ENCODE measurements at regions not wholly inside any gene's neighbourhood (a gene's known extent, or its start where the extent isn't known, plus 50 kb on each side); places are given as distances from the start of the nearest gene placed in this dataset.

DNA sequence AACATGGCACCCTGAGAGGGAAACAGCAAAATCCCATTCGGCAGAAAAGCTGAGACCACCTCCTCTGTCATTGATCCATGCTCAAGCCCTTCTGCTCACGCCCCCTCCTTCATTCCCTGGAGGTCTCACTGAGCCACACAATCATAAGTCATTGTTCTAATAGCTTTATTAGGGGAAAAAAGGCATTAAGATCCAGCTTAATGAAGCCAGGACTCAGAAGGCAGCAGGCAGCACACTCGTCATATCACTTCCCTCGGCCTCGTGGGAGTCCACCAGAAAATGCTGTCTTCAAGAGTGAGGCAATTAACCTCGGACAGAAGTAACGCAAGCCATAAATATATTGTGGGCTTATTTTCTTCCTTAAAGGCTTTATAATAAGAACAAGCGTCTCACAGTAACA lies 153.9 kb upstream of the PPP2R3A start:
- H3K36me3 ChIP-seq (replicated peaks in 1 of 2; ENCODE audit: control insufficient read depth in 1 of 2, insufficient read depth in 2 of 2, low read length in 2 of 2) = no peaks in the 10 kb centered on the region
- Mint-ChIP-seq H3K27ac (no peak overlapping the region), H3K36me3 (no peaks in the 10 kb centered on the region), H3K9me3 (peaks cover 0 to 6% (median 2%) of the 10 kb centered on the region in 7 donors), H3K4me3 (no peak overlapping the region), H3K27me3 (ENCODE audit: low read depth in 3 of 3) (peaks cover 0 to 4% (median 2%) of the 10 kb centered on the region in 3 donors), H3K4me1 (no peaks in the 10 kb centered on the region)
- no peak overlapping the region for H3K4me2 ChIP-seq (replicated peaks; ENCODE audit: extremely low read depth, low read length, poor library complexity, severe bottlenecking)
- intact Hi-C loops (cut with micrococcal nuclease) = no loop called here
- no peak overlapping the region for H3K9ac ChIP-seq (ENCODE audit: insufficient read depth, low read length, poor library complexity, severe bottlenecking)
- H3K27me3 ChIP-seq (ENCODE audit: control insufficient read depth in 2 of 2, insufficient read depth in 2 of 2, low read length in 2 of 2) = no peaks in the 10 kb centered on the region
- no peak overlapping the region for H2AFZ ChIP-seq (ENCODE audit: insufficient read depth, low read depth, low read length, poor library complexity, severe bottlenecking)
- no peaks in the 10 kb centered on the region for H3K4me1 ChIP-seq (ENCODE audit: control insufficient read depth in 1 of 2, insufficient read depth in 2 of 2, low read length in 2 of 2)
- 83% methylated on average over 3 of the region's 8 CpGs for WGBS (ENCODE audit: insufficient coverage)
- H3K27ac ChIP-seq (ENCODE audit: low read depth in 1 of 2, low read length in 2 of 2) = no peak overlapping the region
- H3K9me3 ChIP-seq (replicated peaks in 1 of 2; ENCODE audit: control insufficient read depth in 1 of 2, insufficient read depth in 1 of 2, low read length in 2 of 2) = peaks cover 0 to 5% of the 10 kb centered on the region in 2 donors
- no peak overlapping the region for H3K4me3 ChIP-seq (replicated peaks in 1 of 3; ENCODE audit: low read depth in 2 of 3, low read length in 3 of 3)
- TF ChIP-seq, protein P1, sequence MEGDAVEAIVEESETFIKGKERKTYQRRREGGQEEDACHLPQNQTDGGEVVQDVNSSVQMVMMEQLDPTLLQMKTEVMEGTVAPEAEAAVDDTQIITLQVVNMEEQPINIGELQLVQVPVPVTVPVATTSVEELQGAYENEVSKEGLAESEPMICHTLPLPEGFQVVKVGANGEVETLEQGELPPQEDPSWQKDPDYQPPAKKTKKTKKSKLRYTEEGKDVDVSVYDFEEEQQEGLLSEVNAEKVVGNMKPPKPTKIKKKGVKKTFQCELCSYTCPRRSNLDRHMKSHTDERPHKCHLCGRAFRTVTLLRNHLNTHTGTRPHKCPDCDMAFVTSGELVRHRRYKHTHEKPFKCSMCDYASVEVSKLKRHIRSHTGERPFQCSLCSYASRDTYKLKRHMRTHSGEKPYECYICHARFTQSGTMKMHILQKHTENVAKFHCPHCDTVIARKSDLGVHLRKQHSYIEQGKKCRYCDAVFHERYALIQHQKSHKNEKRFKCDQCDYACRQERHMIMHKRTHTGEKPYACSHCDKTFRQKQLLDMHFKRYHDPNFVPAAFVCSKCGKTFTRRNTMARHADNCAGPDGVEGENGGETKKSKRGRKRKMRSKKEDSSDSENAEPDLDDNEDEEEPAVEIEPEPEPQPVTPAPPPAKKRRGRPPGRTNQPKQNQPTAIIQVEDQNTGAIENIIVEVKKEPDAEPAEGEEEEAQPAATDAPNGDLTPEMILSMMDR (IDR thresholded peaks at IDR 0.05) = no peak
- no peaks in the 10 kb centered on the region for H4K20me1 ChIP-seq (ENCODE audit: insufficient read depth, low read length)
- DNase-seq = no peak
- no peaks in the 10 kb centered on the region for H3K79me2 ChIP-seq (ENCODE audit: insufficient read depth, low read length)

DNA sequence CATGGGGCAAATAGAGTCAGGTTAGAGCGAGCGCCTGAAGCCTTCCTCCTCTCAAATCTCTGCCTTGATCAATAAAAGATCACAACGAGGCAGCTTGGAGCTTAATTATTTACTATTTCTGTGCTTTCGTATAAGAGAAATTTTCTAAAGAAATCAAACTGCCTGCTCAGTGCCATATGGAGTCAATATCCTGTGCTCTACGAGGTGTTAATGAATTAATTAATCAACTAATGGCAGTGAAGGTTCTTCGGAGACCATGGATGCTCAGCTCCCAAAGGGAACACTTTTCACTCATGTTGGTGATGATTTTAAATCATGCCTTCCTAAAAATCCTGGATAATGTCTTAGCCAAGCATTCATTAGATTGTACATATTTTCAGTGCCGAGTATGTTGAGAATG lies 153.5 kb upstream of the PPP2R3A start:
- Histone ChIP-seq H3K9ac (ENCODE audit: insufficient read depth, low read length, poor library complexity, severe bottlenecking) (no peak overlapping the region), H3K4me1 (ENCODE audit: control insufficient read depth in 1 of 2, insufficient read depth in 2 of 2, low read length in 2 of 2) (no peaks in the 10 kb centered on the region), H3K4me2 (replicated peaks; ENCODE audit: extremely low read depth, low read length, poor library complexity, severe bottlenecking) (no peak overlapping the region), H3K27ac (ENCODE audit: low read depth in 1 of 2, low read length in 2 of 2) (no peak overlapping the region), H3K27me3 (ENCODE audit: control insufficient read depth in 2 of 2, insufficient read depth in 2 of 2, low read length in 2 of 2) (no peaks in the 10 kb centered on the region), H3K79me2 (ENCODE audit: insufficient read depth, low read length) (no peaks in the 10 kb centered on the region), H2AFZ (ENCODE audit: insufficient read depth, low read depth, low read length, poor library complexity, severe bottlenecking) (no peak overlapping the region), H4K20me1 (ENCODE audit: insufficient read depth, low read length) (no peaks in the 10 kb centered on the region), H3K9me3 (replicated peaks in 1 of 2; ENCODE audit: control insufficient read depth in 1 of 2, insufficient read depth in 1 of 2, low read length in 2 of 2) (peaks cover 0 to 5% of the 10 kb centered on the region in 2 donors), H3K4me3 (replicated peaks in 1 of 3; ENCODE audit: low read depth in 2 of 3, low read length in 3 of 3) (no peak overlapping the region), H3K36me3 (replicated peaks in 1 of 2; ENCODE audit: control insufficient read depth in 1 of 2, insufficient read depth in 2 of 2, low read length in 2 of 2) (no peaks in the 10 kb centered on the region)
- Mint-ChIP-seq H3K9me3 (peaks cover 0 to 6% (median 2%) of the 10 kb centered on the region in 7 donors), H3K36me3 (no peaks in the 10 kb centered on the region), H3K27me3 (ENCODE audit: low read depth in 3 of 3) (peaks cover 0 to 4% (median 2%) of the 10 kb centered on the region in 3 donors), H3K27ac (no peak overlapping the region), H3K4me1 (no peaks in the 10 kb centered on the region), H3K4me3 (no peak overlapping the region)
- intact Hi-C loops (cut with micrococcal nuclease) = no loop called here
- no CpG with 5 or more reads among the region's 7 CpGs for WGBS (ENCODE audit: insufficient coverage)
- TF ChIP-seq, protein P1 (IDR thresholded peaks at IDR 0.05) = no peak
- DNase-seq = no peak
